Astrocyte (in vitro differentiated cells and primary cell): ENCODE measurements at regions not wholly inside any gene's neighbourhood (a gene's known extent, or its start where the extent isn't known, plus 50 kb on each side); places are given as distances from the start of the nearest gene placed in this dataset.

Source experiments
- EZH2 ChIP-seq: IDR thresholded peaks from 2 replicates; pipeline ENCODE4 v1.6.1; 2012; ENCODE audit warnings: mild to moderate bottlenecking, low read length, inconsistent platforms; ENCODE audit not compliant: insufficient read depth
- TF ChIP-seq, protein P1 (sequence below): IDR thresholded peaks from 2 replicates; pipeline ENCODE4 v1.5.1; 2011; ENCODE audit warnings: low read depth, mild to moderate bottlenecking, inconsistent platforms, low read length, moderate library complexity; ENCODE audit not compliant: insufficient read depth

DNA sequence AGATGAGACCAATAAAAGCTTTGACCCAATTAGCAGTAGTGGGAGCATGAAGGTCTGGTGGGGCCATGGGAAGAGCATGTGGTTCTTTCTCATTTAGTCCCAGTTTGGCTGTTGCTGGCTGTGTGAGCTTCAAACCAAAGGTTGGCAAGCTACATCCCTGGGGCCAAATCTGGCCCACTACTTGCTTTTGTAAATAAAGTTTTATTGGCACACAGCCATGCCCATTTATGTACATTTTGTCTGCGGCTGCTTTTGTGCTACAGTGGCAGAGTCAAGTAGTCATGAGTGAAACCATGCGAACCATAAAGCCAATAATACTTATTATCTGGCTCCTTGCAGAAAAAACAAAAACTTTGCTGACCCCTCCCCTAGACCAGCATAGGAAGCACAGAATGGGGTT lies 196.9 kb downstream of the PRDM2 start:
- TF ChIP-seq, protein P1, sequence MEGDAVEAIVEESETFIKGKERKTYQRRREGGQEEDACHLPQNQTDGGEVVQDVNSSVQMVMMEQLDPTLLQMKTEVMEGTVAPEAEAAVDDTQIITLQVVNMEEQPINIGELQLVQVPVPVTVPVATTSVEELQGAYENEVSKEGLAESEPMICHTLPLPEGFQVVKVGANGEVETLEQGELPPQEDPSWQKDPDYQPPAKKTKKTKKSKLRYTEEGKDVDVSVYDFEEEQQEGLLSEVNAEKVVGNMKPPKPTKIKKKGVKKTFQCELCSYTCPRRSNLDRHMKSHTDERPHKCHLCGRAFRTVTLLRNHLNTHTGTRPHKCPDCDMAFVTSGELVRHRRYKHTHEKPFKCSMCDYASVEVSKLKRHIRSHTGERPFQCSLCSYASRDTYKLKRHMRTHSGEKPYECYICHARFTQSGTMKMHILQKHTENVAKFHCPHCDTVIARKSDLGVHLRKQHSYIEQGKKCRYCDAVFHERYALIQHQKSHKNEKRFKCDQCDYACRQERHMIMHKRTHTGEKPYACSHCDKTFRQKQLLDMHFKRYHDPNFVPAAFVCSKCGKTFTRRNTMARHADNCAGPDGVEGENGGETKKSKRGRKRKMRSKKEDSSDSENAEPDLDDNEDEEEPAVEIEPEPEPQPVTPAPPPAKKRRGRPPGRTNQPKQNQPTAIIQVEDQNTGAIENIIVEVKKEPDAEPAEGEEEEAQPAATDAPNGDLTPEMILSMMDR = no peak
- no peak for TF ChIP-seq EZH2
